Activated T-cell treated with anti-CD3 and anti-CD28 coated beads for 48 hours (primary cell): ENCODE measurements at regions not wholly inside any gene's neighbourhood (a gene's known extent, or its start where the extent isn't known, plus 50 kb on each side); places are given as distances from the start of the nearest gene placed in this dataset.
"Not testable (repeated sequence)": the region's sequence is repeated elsewhere in the genome, so short reads cannot be mapped to it uniquely, and the experiment has no call there.

ENCODE experiments used
- DNase-seq: peaks from one replicate; pipeline ENCODE4 v3.0.0-alpha.2; 2020; ENCODE audit warnings: low read depth

DNA sequence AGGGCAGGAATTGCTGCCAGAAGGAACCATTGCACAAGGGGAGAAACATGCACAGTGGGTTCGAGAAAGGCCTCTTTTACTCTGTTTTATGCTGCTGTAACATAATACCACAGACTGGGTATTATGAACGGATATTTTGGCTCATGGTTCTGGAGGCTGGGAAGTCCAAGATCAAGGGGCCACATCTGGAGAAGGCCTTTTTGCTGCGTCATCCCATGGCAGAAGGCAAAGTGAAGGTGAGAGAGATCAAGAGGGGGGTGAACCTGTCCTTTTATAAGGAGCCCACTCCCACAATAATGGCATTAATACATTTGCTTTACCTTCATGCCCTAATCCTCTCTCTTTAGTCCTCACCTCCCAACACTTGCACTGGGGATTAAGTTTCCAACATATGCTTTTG lies 136.9 kb upstream of the ALDH1B1 start:
- DNase-seq = no peak

DNA sequence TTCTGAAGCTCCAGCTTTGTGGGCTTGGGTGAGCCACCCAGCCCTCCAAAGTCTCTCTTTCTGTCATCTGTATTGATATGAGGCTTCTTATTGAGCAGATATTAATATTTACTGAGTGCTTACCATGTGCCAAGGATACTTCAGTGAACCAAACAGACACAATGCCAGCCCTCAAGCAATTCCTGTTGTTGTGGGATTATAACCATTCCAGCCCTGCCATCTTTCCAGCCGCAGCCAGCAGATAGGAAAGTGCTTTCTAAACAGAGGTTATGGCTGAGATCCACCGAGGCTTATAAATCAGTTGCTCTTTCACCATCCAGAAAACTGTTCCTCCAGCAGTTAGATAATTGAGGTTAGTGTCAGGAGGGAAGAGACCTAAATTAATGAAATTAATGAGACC lies 137.7 kb upstream of the ALDH1B1 start:
- no peak for DNase-seq

DNA sequence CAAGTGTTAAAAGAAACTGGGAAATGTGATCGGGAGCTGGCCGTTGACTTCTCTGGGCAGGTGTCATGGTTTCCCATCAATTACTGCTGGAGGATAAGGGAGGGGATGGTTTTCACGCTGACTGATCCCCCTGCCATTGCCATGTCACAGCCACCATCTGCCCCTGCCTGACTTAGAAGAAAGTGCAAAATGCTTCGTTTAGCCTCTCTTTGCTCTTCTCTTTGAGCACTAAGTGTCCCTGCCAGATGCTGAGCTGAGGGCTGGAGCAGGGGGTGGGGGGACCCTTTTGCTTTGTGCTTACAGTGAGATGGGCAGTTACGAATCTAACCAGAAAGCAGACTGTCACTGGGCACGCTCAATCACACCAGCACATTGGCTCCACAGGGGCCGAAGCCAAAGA lies 138.4 kb upstream of the ALDH1B1 start:
- no peak for DNase-seq

DNA sequence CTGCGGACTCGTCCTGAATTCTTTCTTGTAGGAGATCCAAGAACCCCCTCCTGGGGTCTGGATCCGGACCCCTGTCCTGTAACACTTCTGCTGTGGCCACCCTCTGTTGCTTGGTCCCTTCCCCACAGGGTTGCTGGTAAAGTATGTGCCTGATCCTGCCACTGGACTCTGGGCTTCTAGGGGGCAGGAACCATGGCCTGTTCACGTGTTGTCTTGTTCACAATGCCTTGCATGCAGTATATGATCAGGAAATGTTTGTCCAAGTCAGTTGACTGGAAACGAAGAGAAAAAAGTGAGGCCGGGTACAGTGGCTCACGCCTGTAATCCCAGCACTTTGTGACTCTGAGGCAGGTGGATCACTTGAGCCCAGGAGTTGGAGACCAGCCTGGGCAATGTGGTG lies 139.3 kb upstream of the ALDH1B1 start:
- DNase-seq = no peak

DNA sequence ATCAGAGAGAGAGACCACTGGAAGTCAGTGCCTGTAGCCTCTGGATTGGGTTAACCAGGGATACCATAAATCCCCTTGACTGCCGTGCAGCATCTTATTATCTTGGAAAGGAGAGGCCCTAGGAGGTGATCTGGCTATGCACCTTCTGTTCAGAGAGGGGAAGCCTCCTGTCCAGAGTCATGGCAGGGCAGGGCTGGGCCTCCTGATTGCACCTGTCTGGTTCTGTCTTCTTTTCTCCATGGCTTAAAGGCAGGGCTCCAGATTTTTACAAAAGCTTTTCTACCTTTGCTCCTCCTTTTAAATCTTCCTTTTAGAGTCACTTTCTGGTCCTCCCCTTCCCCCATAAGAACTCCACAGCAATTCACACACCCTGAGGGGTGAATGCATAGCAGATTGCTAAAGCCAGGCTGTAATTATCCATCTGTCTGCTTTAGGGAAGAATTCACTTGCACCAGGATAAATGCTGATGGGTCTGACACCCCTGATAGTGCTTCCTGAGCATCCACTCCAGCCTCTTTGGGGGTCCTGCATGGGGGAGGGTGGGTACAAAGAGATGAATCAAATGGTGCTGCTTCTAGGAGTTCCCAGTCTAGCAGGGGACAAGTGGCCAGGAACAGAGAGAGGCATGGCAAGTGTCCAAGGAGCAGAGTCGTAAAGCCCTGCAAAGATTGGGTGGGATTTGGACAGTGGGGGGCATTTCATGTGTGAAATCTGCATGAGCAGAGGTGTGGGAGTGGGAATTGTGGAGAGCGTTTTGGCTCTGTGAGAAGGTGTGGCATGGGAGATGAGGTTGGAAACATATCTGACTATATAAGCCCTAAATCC lies 141.3 kb upstream of the ALDH1B1 start:
- no peak for DNase-seq

DNA sequence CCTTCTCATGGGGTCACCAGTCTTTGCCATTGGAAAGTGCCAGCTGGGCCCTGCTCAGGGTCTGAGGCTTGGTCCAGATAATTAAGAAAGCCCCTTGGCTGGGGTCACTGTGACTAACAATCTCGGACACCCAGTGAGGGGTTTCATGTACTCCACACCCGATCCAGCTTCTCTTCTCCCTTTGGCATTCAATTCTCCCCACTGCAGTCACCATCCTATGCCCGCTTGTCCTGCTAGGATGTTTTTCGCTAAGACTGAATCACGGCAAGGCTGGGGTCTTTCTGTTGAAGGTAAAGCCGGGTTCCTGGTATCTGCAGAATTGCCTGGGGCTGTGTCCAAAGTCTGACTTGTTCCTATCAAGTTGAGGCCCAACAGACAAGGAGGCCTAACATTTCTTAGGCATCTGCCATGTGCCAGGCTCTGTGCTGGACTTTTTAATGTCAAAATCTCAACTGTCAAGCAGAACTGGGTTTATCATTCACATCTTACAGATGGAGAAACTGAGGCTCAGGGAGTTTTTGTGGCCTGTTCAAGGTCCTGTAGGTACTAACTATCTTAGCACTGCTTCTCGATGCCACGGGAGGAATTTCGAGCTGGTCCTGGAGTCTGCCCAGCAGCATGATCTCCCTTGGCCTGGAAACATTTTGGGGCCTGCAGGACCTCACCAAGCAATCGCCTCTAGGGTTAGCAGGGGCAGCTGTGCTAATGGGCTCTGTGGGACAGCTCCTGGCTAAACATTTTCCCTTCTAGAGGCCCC lies 142.0 kb upstream of the ALDH1B1 start:
- no peak for DNase-seq

DNA sequence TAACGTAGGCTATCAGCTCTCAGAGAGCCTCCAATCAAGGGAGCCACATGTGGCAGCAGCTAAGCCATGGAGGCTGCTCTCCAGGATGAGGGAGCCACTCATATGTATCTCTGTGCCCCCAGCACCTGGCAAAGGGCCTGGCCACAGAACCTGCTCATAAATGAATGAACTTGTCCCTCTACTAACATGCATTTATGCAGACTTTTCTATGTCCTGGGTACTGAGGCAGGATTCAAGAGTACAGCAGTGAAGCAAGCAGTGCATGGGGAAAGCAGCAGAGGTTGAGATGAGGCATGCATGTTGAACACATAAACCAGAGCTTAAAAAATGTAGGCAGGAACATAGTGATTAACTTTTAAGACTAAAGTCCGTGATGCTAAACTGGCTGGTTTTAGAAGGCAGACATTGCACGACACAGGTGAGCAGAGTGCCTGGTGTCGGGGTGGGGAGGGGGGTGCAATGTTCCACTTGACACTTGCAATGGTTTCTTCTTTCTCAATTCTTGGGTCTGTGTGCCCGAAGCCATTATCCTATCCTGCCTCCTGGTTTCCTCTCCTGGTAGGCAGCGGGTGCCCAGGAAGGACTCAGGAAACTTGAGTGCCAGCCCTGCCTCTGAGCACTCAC lies 142.8 kb upstream of the ALDH1B1 start:
- no peak for DNase-seq

DNA sequence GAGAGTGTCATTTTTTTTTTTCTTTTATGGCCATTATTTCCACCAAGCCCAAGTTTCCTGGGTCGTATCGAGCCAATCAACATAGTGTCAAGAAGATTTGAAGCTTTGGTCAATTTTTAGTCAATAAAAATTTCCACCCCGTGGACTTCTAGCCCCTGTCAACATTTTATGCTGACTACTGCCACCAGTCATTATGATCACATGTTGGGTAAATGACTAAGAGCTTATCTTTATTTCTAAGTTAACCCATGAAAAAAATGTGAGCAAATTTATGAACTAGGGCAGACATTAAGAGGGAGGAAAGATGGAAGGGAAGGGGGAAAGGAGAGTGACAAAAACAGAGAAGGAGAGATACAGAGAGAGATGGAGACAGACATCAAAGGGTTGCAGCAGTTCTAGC lies 143.5 kb upstream of the ALDH1B1 start:
- no peak for DNase-seq

DNA sequence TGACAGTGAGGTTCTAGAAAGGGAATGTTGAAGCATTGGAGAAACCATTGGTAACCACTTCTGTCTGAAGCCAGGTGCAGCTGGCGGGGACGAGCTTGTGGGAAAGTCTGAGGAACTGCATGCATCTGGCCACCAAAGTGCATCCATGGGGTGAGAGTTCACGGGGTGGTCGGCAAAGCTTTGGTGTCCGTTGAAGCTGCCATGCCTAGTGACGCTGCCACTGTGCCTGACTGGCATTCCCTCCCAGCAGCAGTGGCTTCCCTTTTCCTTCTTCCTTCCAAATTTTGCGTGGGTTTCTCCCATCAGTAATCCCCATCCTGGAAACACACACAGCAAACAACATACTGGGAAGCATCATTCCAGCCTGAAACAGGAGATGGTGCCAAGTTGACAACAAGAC lies 145.7 kb upstream of the ALDH1B1 start:
- no peak for DNase-seq

DNA sequence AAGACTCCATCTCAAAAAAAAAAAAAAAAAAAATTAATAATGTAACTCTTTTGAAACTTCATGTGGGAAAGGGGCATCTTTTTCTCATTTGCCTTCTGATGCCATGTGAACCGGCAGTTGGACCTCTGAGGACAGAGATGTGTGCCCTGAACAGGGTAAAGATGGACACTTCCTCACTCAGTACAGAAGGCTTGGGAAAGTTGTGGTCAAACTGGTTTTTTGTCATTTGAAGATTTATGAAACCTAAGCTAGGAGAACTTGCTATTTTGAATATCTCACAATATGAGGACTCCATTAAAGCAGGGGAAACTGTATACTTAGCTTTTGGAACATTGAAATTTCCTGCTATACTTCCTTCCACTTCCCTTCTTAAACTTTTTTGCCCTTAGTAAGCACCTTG lies 147.5 kb upstream of the ALDH1B1 start:
- DNase-seq = no peak

DNA sequence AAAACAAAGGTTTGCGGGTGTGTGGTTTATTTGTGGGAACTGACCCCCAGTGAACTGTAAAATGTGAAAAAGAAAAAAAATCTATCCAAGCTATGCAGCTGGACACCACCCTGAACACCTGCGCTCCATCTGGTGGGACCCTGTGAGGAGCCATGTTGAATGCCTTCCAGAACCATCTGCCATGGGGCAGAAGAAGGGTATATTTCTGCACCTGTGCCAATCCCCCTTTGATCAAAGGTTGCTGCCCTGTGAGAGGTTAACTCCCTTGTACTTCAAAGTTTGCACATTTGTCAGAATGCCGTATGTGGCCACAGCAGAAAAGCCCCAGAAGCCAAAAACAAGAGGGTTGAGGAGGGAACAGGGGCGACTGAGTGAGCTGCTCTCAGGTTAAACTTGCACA lies 148.5 kb upstream of the ALDH1B1 start:
- no peak for DNase-seq

DNA sequence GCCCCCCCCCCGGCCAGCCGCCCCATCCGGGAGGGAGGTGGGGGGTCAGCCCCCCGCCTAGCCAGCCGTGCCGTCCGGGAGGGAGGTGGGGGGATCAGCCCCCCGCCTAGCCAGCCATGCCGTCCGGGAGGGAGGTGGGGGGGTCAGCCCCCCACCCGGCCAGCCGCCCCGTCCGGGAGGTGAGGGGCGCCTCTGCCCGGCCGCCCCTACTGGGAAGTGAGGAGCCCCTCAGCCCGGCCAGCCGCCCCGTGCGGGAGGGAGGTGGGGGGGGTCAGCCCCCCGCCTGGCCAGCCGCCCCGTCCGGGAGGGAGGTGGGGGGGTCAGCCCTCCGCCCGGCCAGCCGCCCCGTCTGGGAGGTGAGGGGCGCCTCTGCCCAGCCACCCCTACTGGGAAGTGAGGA lies 150.4 kb upstream of the ALDH1B1 start:
- DNase-seq = not testable (repeated sequence)

DNA sequence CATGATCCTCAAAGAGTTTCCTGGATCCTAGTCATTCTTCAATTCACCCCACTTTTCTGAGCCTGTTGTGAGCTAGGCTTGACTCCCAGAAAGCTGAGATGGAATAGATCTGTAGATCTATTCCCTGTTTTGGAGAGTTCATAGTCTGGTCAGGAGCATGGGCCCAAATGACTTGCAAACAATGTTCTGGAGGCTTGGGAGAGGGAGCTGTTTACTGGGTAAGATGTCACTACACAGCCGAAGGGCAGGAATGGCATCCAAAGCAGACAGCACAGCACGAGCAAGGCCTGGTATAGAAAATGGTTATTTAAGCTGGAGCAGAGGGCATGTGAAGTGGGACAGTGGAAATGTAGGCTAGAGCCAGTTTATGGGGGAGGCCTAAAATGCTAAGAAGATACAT lies 152.5 kb upstream of the ALDH1B1 start:
- no peak for DNase-seq

DNA sequence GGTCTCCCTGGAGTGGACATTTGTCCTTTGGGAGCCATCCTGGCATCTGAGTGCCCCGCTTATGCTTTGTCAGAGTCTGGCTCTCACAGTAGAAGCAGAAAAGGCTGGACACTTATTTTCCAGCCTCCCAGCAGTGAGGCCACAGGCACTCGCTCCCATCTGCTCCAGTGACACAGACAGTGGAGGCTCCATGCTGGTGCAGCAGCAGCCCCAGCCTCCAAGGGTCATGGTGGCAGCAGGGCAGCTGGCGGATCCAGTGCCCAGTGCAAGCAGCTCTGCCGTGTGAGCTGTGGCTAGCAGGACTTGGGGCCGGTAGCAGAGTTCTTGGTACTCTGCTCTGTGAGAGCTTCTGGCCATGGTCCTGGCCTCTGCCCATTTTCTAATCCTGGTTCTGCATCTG lies 157.3 kb upstream of the ALDH1B1 start:
- no peak for DNase-seq

DNA sequence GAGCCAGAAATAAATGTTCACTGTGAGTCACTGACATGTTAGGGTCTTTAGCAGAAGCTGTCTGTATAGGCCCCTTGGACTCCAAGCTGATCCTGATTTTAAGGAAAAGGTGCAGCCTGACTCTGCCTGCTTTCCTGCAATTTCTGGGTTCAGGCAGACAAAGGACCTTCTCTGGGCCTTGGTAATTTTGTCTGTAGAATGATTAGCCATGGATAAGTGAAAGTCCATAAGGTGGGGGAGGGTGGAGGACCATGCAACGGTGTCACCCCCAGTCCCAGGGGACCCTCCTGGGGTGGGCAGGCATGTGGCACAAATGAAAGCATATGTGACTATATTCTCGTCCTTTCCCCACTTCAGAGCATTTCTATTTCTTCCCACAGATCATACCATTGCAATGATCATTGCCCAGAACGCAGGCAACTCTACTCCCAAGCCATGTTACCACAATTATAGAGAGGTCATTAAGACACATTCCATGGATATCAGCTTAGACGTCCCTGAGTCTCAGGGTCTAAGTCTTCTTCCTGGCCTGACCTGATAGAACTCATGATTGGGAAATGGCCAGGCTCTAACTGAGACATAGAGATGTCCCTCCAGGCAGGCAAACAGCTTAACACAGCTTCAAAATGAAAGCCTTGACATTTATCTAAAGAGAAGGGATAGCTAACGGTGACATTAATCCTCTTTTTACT lies 157.9 kb upstream of the ALDH1B1 start:
- no peak for DNase-seq

DNA sequence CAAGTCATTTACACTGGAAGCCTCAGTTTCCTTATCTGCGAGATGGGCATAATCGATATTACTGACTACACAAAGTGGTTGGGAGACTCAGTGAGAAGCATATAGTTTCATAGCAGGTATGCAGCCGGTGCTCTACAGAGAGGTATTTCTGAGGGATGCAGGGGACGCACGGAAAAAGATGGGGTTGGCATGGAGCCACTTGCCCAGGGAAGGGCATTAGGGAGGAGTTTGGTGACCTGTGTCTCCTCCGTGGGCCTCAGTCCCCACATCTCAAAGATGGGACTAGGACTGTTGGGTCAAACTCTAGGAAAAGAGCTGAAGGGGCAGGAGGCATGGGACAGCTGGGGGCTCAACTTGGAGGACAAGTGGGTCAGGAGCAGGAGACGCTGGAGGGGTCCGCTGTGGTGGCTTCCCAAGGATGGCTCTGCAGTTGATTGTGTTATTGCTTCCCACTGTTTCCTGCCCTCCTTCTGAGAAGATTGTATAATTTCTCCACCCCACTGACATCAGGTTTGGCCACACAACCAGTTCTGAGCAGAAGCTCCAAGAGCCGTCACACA lies 158.6 kb upstream of the ALDH1B1 start:
- no peak for DNase-seq

DNA sequence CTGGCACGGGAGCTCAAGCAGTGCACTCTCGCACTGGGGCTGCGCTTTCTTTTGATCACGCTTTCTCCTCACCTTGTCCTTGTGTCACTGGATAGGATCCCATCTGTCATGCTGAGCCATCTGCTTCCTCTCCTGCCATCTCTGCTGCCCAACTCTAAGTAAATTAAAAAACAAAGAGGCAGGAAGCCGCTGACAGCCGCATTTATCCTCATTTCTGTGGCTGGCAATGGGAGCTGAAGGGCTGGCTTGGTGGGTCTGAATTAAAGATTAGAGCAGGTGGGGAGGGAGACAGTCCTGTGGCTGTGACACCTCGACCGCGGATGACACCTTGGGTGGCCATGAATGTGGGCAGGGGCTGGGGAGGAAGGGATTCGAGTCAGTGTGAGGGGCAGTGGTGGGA lies 159.2 kb upstream of the ALDH1B1 start:
- DNase-seq = no peak

DNA sequence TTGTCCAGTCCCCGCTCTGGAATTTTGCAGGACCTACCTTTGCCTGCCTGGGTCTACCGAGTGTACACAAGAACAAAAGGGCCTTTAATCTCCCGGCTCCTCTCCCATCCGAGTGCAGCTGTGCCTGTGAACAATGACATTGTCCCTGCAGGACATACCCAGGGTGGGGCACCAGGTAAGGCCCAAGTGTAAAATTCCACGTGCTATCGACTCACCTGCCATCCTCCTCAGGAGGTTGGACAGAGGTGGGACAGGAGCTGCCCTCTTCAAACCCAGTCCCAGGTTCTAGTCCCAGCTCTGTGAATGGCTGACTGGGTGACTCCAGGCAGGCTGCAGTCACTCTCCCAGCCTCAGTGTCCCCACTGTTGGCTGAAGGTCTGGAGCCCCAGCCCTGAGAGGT lies 159.6 kb upstream of the ALDH1B1 start:
- DNase-seq = no peak

DNA sequence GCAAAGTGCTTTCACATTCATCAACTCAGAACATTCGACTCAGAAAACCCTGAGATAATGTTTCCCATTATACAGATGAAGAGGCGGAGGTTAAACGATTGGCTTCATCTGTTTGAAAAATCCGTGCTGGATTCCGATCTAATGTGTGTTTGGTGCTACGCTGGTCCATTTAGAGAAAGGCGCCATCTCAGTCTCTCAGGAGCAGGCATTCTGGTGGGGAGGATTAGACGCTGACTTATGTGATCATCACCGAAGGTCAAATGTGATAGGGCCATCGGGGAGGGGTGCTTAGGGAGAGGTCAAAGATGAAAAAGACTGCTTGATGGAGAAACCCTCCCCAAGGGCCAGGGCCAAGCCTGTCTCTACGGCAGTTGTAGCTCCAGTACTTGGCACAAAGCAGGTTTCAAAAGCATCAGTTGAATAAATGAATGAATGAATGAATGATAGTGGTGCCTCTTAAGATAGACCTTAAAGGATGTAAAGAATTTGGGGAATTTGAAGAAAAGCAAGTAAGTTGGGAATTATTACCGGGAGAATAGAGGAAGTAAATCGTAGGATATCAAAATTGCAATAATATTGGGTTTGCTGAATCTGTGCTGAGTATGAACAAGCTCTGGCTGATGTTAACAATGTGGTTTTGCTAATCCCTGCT lies 160.6 kb upstream of the SHB start:
- no peak for DNase-seq

DNA sequence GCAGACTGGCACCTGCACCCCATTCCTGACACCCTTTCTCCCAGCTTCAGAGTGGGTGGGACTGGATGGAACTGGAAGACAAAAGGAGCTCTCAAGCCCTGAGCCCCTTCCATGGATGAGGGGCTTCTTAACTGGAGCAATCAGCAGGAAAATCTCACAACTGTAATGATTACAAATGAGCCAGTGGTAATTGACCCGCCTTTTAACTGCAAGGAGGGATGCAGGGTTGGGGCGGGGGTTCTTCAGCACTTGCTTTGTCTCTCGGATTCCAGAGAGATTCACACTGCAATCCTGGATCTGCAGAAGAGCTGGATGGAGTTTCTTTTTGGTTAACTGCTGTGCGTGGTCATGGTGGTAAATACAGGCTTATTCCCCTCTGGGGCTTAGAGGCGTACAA lies 160.1 kb upstream of the SHB start:
- DNase-seq = no peak

DNA sequence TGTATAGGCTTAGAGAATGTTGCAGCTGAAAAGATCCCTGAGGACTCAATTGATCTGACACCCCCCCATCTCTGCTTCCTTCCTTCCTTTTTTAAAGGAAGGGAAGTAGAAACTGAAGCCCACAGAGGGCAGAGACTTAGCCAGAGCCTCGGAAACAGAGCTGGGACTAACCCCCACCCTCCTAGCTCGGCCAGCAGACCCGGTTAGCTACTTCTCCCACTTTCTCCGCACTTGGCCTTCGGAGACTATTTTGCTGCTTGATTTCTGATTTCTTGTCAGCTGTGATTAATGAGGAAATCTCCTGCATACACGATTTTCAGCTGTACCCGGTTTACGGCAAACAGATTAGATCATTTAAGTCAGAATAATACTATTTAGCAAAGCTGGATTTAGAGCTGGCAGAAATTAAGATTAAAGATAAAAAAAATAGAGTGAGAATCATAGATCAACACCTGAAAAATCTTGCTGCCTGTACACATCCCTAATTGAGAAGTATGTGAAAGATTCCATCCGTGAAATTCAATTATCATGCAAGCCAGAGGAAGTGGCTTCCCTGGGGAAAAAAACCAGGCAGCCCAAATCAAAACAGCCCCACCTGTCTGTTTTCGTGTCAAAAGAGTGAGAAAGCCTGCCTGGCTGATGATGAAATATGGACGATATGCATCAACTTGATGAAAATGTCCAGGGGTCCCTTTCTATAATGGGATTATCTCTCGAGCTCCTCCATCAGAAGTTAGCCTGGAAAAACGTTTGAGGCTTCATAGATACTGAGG lies 159.5 kb upstream of the SHB start:
- DNase-seq = no peak
